OCI-LY3 (cell line): ENCODE measurements at regions not wholly inside any gene's neighbourhood (a gene's known extent, or its start where the extent isn't known, plus 50 kb on each side); places are given as distances from the start of the nearest gene placed in this dataset.

Experiments
- H2AFZ ChIP-seq: fragments of 200-600, 300-600 bp; shearing (Covaris generic); 2 replicates; pipeline ENCODE4 v1.6.0; 2014; ENCODE audit warnings: antibody characterized with exemption, low read depth, low read length
- H3K27ac ChIP-seq: fragments of 200-600, 300-600 bp; sonication (generic); 2 replicates; pipeline ENCODE4 v1.5.1; 2014; ENCODE audit warnings: mild to moderate bottlenecking, low read length, moderate library complexity, mixed read lengths
- H3K27me3 ChIP-seq: fragments of 200-600, 300-600 bp; sonication (generic); 2 replicates; pipeline ENCODE4 v1.6.1; 2014; ENCODE audit warnings: low read depth, low read length, mixed read lengths
- H3K36me3 ChIP-seq: fragments of 200-600, 300-600 bp; sonication (generic); replicated peaks from 2 replicates; pipeline ENCODE3; 2014; ENCODE audit warnings: low read depth, low read length, mixed read lengths
- H3K4me1 ChIP-seq: fragments of 300-600, 200-600 bp; sonication (generic); 2 replicates; pipeline ENCODE4 v1.6.1; 2014; ENCODE audit warnings: low read length, mixed read lengths
- H3K4me2 ChIP-seq: fragments of 200-600, 300-600 bp; sonication (generic); 2 replicates; pipeline ENCODE4 v1.6.1; 2014; ENCODE audit warnings: low read length, mixed read lengths
- H3K4me3 ChIP-seq: fragments of 300-600, 200-600 bp; sonication (generic); 2 replicates; pipeline ENCODE4 v1.5.1; 2014; ENCODE audit warnings: antibody characterized with exemption, mild to moderate bottlenecking, low read length, moderate library complexity
- H3K79me2 ChIP-seq: fragments of 300-600, 200-600 bp; shearing (Covaris generic); 2 replicates; pipeline ENCODE4 v1.6.1; 2014; ENCODE audit warnings: mild to moderate bottlenecking, low read length, mixed read lengths
- H3K9ac ChIP-seq: fragments of 300-600, 200-600 bp; shearing (Covaris generic); 2 replicates; pipeline ENCODE4 v1.6.0; 2014; ENCODE audit warnings: mild to moderate bottlenecking, low read length, moderate library complexity
- H3K9me3 ChIP-seq: fragments of 200-600, 300-600 bp; shearing (Covaris generic); 2 replicates; pipeline ENCODE4 v1.6.1; 2014; ENCODE audit warnings: low read length, mixed read lengths; ENCODE audit not compliant: insufficient read depth
- H4K20me1 ChIP-seq: fragments of 200-600, 300-600 bp; sonication (generic); 2 replicates; pipeline ENCODE4 v1.6.1; 2016; ENCODE audit warnings: low read length, mixed read lengths; ENCODE audit not compliant: insufficient read depth
- CTCF ChIP-seq: fragments of 200-600, 300-600 bp; sonication (generic); IDR thresholded peaks from 2 replicates; pipeline ENCODE4 v1.5.1; 2014; ENCODE audit warnings: antibody characterized with exemption, low read length, low read depth
- EZH2phosphoT487 ChIP-seq: fragments of 200-600 bp; shearing (Covaris generic); IDR thresholded peaks from 2 replicates; pipeline ENCODE4 v1.6.1; 2018; ENCODE audit warnings: antibody characterized with exemption, mixed run types, low read depth

DNA sequence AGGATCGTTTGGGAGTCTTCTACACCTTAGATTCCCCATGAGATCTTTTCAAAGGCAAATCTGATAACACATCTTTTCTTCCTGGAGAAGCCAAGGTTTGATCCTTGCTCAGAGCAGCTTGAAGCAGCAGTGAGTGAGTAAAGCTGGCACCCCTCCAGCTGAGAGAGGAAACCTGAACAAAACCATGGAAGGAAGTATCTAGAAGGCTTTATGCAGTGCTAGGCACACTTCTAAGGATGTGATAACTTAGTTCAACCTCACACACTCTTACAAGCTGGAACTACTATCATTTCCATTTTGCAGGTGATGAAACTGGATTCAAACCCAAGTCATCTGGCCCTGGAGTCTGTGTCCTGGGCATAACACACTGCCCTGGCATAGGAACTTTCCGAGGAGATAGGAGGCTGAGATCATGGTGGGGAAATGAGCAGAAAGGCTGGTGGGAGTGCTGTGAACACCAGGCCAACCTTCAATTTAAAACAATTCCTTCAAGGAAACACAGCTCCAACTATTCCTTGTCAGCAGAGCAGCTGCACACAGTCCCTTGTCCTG, 71.2 kb downstream of the CTAGE1 start:
- Histone ChIP-seq H3K4me1 (no peaks in the 10 kb centered on the region), H3K9me3 (no peaks in the 10 kb centered on the region), H3K4me2 (no peak overlapping the region), H3K27ac (no peak overlapping the region), H3K79me2 (no peaks in the 10 kb centered on the region), H3K36me3 (no peaks in the 10 kb centered on the region), H3K4me3 (no peak overlapping the region), H2AFZ (no peak overlapping the region), H4K20me1 (no peaks in the 10 kb centered on the region), H3K27me3 (no peaks in the 10 kb centered on the region), H3K9ac (no peak overlapping the region)
- TF ChIP-seq EZH2phosphoT487 (no peak), CTCF (no peak)

GRCh38 chr18:22345718-22346117, 72.0 kb downstream of the CTAGE1 start:
- Histone ChIP-seq H3K4me2 (no peak overlapping the region), H3K9me3 (no peaks in the 10 kb centered on the region), H4K20me1 (no peaks in the 10 kb centered on the region), H3K4me1 (no peaks in the 10 kb centered on the region), H2AFZ (no peak overlapping the region), H3K27me3 (no peaks in the 10 kb centered on the region), H3K27ac (no peak overlapping the region), H3K79me2 (no peaks in the 10 kb centered on the region), H3K9ac (no peak overlapping the region), H3K4me3 (no peak overlapping the region), H3K36me3 (no peaks in the 10 kb centered on the region)
- no peak for TF ChIP-seq EZH2phosphoT487
- TF ChIP-seq CTCF, result no peak

- Histone ChIP-seq H3K4me1 (no peaks in the 10 kb centered on the region), H3K9me3 (no peaks in the 10 kb centered on the region), H3K27ac (no peak overlapping the region), H3K4me3 (no peak overlapping the region), H3K4me2 (no peak overlapping the region), H4K20me1 (no peaks in the 10 kb centered on the region), H2AFZ (no peak overlapping the region), H3K79me2 (no peaks in the 10 kb centered on the region), H3K27me3 (no peaks in the 10 kb centered on the region), H3K36me3 (no peaks in the 10 kb centered on the region), H3K9ac (no peak overlapping the region)
- TF ChIP-seq CTCF (no peak), EZH2phosphoT487 (no peak)
Measured at GRCh38 chr18:22344908-22345670, 72.6 kb downstream of the CTAGE1 start.

GRCh38 chr18:22344445-22344844, 73.3 kb downstream of the CTAGE1 start:
- Histone ChIP-seq H3K4me2 (no peak overlapping the region), H3K9ac (no peak overlapping the region), H3K27ac (no peak overlapping the region), H3K4me3 (no peak overlapping the region), H3K27me3 (no peaks in the 10 kb centered on the region), H3K4me1 (no peaks in the 10 kb centered on the region), H2AFZ (no peak overlapping the region), H3K36me3 (no peaks in the 10 kb centered on the region), H4K20me1 (no peaks in the 10 kb centered on the region), H3K9me3 (no peaks in the 10 kb centered on the region), H3K79me2 (no peaks in the 10 kb centered on the region)
- no peak for TF ChIP-seq CTCF
- no peak for TF ChIP-seq EZH2phosphoT487
